Endodermal cell (in vitro differentiated cells): ENCODE measurements at regions not wholly inside any gene's neighbourhood (a gene's known extent, or its start where the extent isn't known, plus 50 kb on each side); places are given as distances from the start of the nearest gene placed in this dataset.

Source experiments
- DNase-seq: peaks from one replicate; pipeline ENCODE4 v3.0.0-alpha.2; 2017
- H3K27ac ChIP-seq: 2 replicates; pipeline ENCODE4 v1.5.1; 2013; ENCODE audit warnings: mild to moderate bottlenecking, low read depth, low read length, moderate library complexity
- H3K27me3 ChIP-seq: 2 replicates; pipeline ENCODE4 v1.6.1; 2013; ENCODE audit warnings: mild to moderate bottlenecking, low read length, moderate library complexity; ENCODE audit not compliant: insufficient read depth, control insufficient read depth, poor library complexity, severe bottlenecking
- H3K36me3 ChIP-seq: 2 replicates; pipeline ENCODE4 v1.7.0; 2013; ENCODE audit warnings: mild to moderate bottlenecking, low read length, moderate library complexity; ENCODE audit not compliant: control insufficient read depth, insufficient read depth
- H3K4me1 ChIP-seq: one replicate; pipeline ENCODE4 v1.7.0; 2013; ENCODE audit warnings: low read length; ENCODE audit not compliant: control insufficient read depth, insufficient read depth
- H3K4me3 ChIP-seq: 2 replicates; pipeline ENCODE4 v1.5.1; 2013; ENCODE audit warnings: mild to moderate bottlenecking, low read length, moderate library complexity
- H3K9ac ChIP-seq: 2 replicates; pipeline ENCODE4 v1.6.1; 2013; ENCODE audit warnings: mild to moderate bottlenecking, low read length, moderate library complexity; ENCODE audit not compliant: poor library complexity, severe bottlenecking; ENCODE audit errors: extremely low read depth
- H3K9me3 ChIP-seq: 2 replicates; pipeline ENCODE4 v1.6.1; 2013; ENCODE audit warnings: mild to moderate bottlenecking, low read length, moderate library complexity; ENCODE audit not compliant: control insufficient read depth
- H3K27ac Mint-ChIP-seq: 2 replicates; pipeline ENCODE4 v1.8.0; 2020; ENCODE audit warnings: mixed read lengths
- H3K27me3 Mint-ChIP-seq: 2 replicates; pipeline ENCODE4 v1.8.0; 2021; ENCODE audit warnings: mild to moderate bottlenecking, mixed read lengths; ENCODE audit not compliant: insufficient read depth
- H3K36me3 Mint-ChIP-seq: 2 replicates; pipeline ENCODE4 v1.8.0; 2020; ENCODE audit warnings: low read depth, mixed read lengths
- H3K4me1 Mint-ChIP-seq: 2 replicates; pipeline ENCODE4 v1.8.0; 2020; ENCODE audit warnings: mixed read lengths
- H3K4me3 Mint-ChIP-seq: 2 replicates; pipeline ENCODE4 v1.8.0; 2020; ENCODE audit warnings: mild to moderate bottlenecking, moderate library complexity, mixed read lengths
- H3K9me3 Mint-ChIP-seq: 2 replicates; pipeline ENCODE4 v1.8.0; 2020; ENCODE audit warnings: mild to moderate bottlenecking, mixed read lengths
- CTCF ChIP-seq: fragments of 200-600 bp; sonication (generic); conservative IDR thresholded peaks from 2 replicates; pipeline ENCODE4 v1.5.0; 2021; ENCODE audit warnings: antibody characterized with exemption, mild to moderate bottlenecking
- WGBS, 2 experiments: methylation state at CpG; one replicate each; pipeline versions ENCODE4 v1.1.5 to v1.1.7; 2013; ENCODE audit warnings: missing lambda C conversion rate in 2 of 2, mixed read lengths in 1 of 2; ENCODE audit not compliant: insufficient coverage in 1 of 2, insufficient read length in 1 of 2; 5-methylcytosine and 5-hydroxymethylcytosine counted together

GRCh38 chr2:224325941-224326340 lies 76.0 kb downstream of the FAM124B start:
- Histone ChIP-seq H3K4me1 (no peaks in the 10 kb centered on the region), H3K9me3 (no peaks in the 10 kb centered on the region), H3K27me3 (no peaks in the 10 kb centered on the region), H3K36me3 (no peaks in the 10 kb centered on the region), H3K27ac (no peak overlapping the region), H3K9ac (no peak overlapping the region), H3K4me3 (no peak overlapping the region)
- WGBS, 2 experiments, result 54 to 60% methylated on average over 1 of the region's 1 CpG
- Mint-ChIP-seq H3K27ac (no peak overlapping the region), H3K4me1 (peaks cover 8% of the 10 kb centered on the region), H3K27me3 (peaks cover 2% of the 10 kb centered on the region), H3K4me3 (no peak overlapping the region), H3K9me3 (no peaks in the 10 kb centered on the region), H3K36me3 (no peaks in the 10 kb centered on the region)
- DNase-seq, result no peak
- no peak for TF ChIP-seq CTCF

- Mint-ChIP-seq H3K36me3 (no peaks in the 10 kb centered on the region), H3K27ac (no peak overlapping the region)
- TF ChIP-seq CTCF, result no peak
Observed at GRCh38 chr2:224324604-224325003, 77.3 kb downstream of the FAM124B start.

GRCh38 chr2:224320660-224321059 lies 81.2 kb downstream of the FAM124B start:
- peaks cover 30% of the 10 kb centered on the region for H3K4me1 Mint-ChIP-seq
- H3K27me3 ChIP-seq, result no peaks in the 10 kb centered on the region
- H3K9ac ChIP-seq, result no peak overlapping the region
- no peaks in the 10 kb centered on the region for H3K9me3 Mint-ChIP-seq
- no peaks in the 10 kb centered on the region for H3K36me3 ChIP-seq
- H3K27ac Mint-ChIP-seq, result no peak overlapping the region
- no peak overlapping the region for H3K4me3 Mint-ChIP-seq
- H3K27ac ChIP-seq, result no peak overlapping the region
- no peak for TF ChIP-seq CTCF
- DNase-seq, result no peak
- H3K4me1 ChIP-seq, result peaks cover 11% of the 10 kb centered on the region
- H3K4me3 ChIP-seq, result no peak overlapping the region
- H3K36me3 Mint-ChIP-seq, result no peaks in the 10 kb centered on the region
- H3K9me3 ChIP-seq, result no peaks in the 10 kb centered on the region
- WGBS, 2 experiments, result 97 to 100% methylated on average over 1 of the region's 1 CpG
- H3K27me3 Mint-ChIP-seq, result no peaks in the 10 kb centered on the region

More at GRCh38 chr2:224324604-224325003, 77.3 kb downstream of the FAM124B start:
- Histone ChIP-seq H3K27me3 (no peaks in the 10 kb centered on the region), H3K9me3 (no peaks in the 10 kb centered on the region), H3K9ac (no peak overlapping the region), H3K4me3 (no peak overlapping the region), H3K36me3 (no peaks in the 10 kb centered on the region), H3K4me1 (peaks cover 3% of the 10 kb centered on the region), H3K27ac (no peak overlapping the region)
- no peak overlapping the region for H3K4me3 Mint-ChIP-seq
- no peaks in the 10 kb centered on the region for H3K9me3 Mint-ChIP-seq
- peaks cover 2% of the 10 kb centered on the region for H3K27me3 Mint-ChIP-seq
- H3K4me1 Mint-ChIP-seq, result peaks cover 14% of the 10 kb centered on the region
- no peak for DNase-seq
- 91 to 94% methylated on average over 5 of the region's 5 CpGs for WGBS, 2 experiments
